DMS53 treated with DMSO at 0.1 percent for 48 hours (cell line): ENCODE measurements at regions not wholly inside any gene's neighbourhood (a gene's known extent, or its start where the extent isn't known, plus 50 kb on each side); places are given as distances from the start of the nearest gene placed in this dataset.

Experiments used
- DNase-seq: peaks from one replicate; lab custom pipeline; 2025; ENCODE audit not compliant: unreplicated experiment; lab: John Stamatoyannopoulos, UW

DNA sequence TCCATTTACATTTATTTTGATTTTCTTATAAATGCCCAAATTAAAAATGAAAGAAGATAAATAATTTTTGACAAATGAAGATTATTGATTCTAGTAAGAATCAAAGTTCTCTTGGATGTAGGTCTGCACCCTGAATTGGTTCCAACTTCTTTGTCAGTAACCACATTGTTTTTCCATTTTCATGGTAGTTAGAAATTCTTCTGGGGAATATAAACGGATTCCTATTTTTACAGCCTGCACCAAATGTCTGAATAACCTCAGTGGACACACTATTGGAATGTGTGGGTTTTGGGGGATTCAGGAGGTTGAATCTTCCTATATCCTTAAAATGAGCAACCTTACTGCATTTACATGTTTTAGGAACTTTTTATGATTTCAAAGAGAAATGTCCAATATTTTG is 1085.3 kb upstream of the MAP3K7 start:
- DNase-seq: no peak

DNA sequence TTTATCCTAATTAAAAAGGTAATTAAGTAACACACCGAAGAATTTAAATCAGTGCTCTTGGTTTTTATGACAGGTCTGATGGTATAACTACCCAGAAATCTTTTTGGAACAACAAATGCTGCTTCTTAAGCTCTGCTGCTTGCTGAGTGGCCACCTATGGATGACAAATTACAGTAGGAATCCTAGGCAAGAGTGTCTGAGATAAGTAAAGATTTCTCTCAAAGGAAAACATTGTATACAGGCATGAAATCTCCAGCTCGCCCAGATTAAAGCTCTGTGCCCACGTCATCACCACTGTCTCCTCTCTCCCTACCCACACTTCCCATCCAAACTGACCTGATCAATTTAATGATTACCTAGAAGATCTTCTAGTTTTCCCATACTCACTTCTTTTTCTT is 1083.0 kb upstream of the MAP3K7 start:
- DNase-seq: no peak

DNA sequence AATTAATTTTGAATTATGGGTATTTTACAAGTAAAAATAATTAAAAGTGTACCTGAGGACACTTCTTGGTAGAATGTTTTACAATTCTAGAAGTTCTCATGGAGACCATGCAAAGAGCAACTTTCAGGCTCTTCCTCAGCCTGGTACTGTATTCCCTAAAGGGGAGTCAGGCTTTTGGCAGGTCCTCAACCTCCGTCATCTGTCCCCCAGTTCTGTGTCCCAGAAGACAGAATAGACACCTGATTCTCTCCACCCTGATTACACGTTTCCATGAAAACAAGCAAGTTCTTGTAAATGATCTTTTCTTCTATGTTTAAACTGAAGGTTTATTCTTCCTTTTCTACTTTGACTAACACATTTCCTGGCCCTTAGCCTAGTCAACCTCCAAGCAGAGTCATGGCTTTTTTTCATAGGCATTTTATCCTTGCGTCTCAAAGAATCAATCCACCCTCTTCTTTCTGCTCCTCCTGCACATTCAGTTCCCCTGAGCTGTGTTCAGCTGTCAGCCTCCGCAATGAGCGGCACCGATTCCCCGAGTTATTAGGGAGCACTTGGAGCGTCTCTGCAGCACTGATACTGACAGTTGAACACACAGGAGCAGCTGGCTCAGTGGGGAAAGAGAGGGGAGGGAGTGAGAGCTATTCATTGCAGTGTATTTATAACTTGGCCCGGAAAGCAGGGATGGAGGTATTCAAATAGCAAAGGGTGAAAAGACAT is 1082.4 kb upstream of the MAP3K7 start:
- DNase-seq: no peak

DNA sequence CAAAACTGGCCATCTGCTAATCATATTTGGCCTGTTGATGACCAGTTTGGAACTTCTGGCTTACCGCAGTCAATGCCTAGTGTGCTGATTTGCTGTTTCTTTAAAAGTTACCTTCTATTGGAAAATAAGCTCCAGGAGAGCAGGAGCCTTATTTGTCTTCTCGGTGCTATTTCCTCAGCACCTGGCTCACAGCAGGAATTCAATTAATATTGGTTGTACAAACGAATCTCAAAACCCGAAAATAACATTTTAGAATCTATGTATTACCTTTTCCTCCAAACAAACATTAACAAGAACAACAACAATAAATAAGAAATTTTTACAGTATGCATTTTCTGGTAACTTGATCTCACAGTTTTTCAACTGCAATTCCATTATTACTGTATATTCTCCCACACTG is 1080.7 kb upstream of the MAP3K7 start:
- no peak for DNase-seq

DNA sequence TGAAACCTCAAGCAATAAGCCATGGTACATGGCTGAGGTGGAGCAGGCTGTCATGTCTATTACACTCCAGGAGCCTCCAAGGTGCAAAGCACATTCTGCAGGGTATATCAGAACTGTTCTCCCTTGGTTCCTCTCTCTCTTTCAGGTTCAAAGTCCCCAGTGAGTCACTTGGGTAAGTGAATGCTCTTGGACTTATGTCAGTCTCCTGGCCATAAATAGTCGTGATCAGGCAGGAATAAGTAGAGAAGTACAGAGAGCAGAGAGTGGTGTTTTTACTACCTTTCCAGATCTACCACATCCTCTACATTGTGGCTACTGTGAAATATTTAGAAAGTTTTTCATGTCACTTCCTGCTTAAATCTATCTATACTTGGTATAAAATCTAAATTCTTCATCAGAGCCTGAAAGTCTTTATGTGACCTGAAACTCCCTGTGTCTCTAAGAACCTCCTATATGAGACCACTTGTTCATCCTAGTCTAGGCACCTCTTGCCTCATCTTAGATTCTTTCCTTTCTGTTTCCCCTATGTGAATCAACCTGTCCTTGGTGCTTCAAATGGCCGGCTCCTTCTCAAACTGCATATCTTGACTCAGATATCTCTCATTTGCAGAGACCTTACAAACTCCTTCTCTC is 1077.6 kb upstream of the MAP3K7 start:
- DNase-seq: no peak

DNA sequence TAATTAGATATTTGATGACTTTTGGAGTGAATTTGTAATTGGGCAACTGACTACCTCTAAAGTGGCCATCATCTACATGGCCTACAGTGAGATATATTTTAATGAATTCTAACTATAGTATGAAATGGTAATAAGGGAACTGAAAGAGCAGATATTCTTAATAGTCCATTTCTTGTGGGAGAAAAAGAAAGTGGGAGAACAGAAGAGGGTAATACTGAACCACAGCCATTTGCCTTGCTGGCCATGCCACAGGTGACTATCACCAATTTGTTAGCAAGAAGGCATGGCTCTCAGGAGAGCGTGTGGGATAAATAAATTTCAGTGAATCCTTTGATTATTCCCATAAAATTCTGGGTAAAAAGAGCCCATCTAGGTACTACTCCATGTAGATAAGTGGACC is 1074.0 kb upstream of the MAP3K7 start:
- no peak for DNase-seq

DNA sequence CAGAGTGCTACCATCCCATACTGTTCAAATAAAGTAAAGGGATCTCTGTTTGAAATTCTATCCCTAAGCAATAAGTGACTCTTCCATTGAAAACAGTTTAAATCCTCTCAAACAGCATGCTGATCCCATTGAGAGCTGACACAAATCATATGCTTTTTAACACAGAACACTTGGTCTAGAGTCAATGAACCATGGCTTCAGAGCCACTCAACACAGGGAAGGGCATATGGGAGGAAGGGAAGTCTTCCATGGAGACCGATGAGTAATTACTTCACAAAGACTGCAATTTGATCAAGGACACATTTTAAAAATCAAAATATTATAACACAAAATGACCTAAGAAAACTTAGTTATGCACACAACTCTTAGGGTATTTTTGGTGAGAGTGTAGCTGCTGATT is 1073.0 kb upstream of the MAP3K7 start:
- peak; percentile 85 for DNase-seq

DNA sequence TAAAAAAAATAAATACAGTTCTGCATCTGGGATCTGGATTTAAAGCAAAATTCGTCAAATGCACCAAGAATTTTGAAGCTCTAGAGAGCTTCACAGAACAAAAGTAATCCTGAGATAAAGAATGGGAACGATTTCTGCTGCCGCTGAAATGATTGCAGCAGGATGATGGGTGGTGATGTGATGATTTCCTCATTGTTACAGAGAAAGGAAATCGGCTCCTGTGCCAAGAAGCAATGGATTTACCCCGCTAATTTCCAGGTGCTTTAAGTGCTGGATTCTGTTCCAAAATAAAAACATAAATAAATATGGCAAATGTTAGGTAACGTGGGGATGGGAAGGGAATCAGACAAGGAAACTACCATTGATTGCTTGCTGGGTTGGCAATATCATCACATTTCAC is 1067.9 kb upstream of the MAP3K7 start:
- DNase-seq: no peak

DNA sequence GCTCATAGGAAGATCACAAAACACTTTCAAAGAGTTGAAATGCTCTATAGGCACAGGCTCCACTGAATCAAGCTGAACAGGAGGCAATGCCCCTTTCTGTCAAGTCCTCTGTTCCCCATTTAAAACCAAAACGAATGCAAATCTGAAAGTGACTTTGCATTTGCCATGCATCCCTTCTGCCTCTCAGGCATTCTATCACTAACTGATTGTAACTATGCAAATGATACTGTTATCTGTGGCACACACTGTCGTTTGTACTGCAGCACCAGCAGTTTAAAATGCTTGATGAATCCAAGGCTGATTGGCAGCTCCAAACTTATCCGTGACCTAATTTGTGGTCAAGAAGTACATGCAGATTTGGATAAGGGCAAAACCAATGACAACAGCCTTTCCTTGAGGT is 1067.5 kb upstream of the MAP3K7 start:
- no peak for DNase-seq

DNA sequence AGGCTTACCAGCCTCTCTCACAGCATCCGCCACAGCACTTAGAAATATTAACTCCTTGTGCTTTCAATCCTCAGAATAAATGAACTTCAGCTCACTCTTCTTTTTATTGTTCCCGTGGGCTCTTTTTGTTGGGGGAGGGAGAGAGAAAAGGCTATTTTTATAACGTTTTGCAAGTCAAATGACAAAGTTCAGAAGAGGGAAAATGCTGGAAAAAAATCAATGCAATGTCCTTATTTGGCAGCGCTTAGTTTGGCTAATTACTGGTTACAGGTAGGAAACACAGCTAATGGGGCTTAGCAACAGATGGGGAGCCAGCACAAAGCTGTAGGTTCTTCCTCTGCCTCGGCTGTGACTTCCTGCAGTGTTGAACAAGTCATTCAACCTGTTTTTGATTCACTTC is 1067.0 kb upstream of the MAP3K7 start:
- DNase-seq: no peak

DNA sequence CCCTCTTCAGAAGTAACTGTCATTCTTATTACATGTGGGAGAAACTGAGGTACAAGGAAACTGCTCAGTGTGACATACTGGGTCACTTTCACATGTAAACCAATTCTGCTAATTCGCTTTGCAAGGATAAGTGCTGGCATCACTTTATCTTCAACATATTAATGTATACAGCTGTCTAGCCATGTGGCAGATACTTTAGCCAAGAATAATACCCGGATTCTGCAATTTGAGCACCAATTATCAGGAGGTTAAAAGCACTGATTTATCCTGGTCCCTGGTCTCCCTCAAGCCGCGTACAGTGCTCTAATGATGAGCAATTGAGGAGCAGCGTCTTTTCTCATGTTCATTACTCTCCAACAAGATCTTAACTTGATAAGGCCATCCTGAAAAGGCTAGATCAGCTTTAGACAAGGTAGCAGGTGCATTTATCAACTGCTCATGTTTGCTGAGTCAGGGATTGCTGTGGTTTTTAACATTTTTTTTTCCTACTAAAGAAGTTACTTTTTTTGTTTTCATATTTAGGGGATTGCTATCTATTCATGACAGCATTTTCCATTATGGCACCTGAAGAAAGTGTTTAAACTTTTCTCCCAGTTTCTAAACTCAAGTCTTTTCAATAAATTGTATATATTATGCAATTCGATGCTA is 1066.3 kb upstream of the MAP3K7 start:
- DNase-seq: no peak

DNA sequence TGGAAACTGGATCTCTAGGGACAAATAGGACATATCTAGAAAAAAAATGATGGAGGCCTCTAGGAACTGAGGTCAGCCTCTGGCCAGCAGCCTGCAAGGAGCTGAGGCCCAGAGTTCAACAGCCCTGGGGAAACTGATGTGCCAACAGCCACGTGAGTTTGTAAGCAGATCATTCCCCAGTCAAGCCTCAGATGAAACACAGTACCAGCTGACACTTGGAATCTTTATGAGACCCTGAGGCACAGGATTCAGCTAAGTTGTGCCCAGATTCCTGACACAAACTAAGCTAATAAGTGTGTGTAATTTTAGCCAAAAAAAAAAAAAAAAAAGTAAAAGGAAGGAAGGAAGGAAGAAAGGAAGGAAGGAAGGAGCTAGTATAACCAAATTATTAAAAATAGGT is 1059.8 kb upstream of the MAP3K7 start:
- no peak for DNase-seq

DNA sequence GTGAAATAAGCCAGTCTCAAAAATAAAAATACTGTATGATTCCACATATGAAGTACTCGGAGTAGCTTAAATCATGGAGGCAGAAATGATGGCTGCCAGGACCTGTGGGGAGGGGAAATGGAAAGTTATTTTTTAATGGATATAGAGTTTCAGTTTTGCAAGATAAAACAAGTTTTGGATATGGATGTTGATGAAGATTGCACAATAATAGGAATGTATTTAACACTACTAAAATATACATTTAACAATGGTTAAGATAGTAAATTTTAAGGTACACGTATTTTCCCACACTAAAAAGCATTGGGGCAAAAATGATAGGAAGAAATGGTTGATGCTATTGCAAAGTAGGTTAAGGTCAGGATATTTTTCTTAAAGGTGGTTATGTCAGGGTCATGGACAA is 1058.9 kb upstream of the MAP3K7 start:
- DNase-seq: no peak

DNA sequence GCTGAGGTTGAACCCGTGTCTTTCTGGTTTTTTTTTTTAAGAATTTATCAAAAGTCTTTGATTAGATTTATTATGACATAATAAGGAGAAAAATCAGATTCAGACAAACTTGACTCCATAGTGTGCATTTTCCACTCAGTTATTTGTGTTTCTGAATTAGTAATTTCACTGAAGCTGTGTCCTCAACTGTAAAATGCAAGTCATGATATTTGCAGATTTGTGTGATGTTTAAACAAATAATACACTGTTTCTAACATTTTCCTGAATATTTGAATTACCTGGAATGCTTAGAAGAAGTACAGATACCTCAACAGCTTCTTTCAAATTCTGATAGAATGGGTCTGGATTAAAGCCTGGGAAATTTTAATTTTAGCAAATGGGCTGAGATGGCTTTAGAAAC is 1050.3 kb upstream of the MAP3K7 start:
- DNase-seq: no peak

DNA sequence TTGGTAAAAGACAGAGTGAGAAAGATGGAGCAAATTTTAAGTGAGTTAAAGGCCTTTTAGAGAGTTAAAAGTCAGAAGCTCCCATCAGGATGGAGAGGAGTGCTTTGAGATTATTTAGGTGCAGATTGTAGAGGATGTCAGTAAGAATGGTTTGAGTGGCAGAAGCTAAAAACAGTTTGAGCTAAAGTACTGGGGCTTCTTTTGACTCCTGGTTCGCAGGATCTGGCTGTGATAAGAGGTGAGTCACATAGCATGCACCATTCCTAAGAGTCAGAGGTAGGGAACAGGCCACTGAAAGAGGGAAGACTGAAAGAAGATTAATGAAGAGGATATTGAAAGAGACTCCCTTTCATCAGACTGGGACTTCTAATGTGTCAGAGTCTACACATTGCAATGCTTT is 1047.9 kb upstream of the MAP3K7 start:
- DNase-seq: no peak

DNA sequence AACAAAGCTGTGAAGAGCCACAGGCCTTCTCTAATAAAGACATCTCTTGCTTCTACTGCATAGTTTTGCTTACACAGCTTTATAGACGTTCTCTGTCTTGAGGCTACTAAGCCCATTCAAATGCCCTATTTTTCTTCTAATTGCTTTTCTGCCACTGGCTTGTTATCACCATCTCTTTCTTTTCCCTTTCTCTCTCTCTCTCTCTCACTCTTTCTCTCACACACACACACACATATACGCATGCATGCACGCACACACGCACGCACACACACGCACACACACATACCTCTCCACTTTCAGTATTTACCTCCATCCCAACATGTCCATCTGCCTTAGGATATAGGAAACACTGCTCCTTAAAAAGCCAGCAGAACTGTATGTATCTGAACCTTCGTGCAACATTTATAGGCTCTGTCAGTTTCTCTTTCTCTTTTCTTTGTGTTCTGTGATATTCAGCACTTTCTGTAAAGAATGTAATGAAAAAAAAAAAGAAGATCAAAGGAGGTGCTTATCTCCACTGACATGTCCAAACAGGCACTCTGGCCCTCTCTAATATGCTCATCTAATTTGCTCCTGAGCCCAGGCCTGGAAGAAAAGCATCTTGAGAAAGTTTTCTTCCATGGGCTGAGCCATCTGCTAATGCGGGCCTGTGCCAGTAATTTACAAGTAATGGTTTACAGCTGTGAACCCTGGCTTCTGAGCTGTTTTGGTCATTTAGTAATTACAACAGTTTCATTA is 1046.7 kb upstream of the MAP3K7 start:
- DNase-seq: no peak

DNA sequence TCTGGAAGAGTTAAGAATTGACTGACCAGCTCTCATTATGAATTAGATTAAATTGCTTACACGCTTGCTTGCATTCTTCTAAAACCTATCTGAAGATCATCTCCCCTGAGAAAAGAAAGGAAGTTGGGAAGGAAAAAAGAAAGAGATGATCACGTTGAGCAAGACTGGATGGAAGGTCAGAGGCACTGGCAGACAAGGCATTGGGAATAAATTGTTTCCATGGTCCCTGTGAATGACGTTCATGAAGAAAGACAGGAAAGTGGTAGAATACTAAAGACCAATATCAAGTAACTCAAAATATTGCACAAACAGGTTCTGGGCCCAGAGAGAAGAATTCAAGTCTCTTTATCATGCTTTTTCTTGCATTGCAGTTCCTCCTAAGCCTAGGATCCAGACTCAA is 1045.4 kb upstream of the MAP3K7 start:
- DNase-seq: no peak

DNA sequence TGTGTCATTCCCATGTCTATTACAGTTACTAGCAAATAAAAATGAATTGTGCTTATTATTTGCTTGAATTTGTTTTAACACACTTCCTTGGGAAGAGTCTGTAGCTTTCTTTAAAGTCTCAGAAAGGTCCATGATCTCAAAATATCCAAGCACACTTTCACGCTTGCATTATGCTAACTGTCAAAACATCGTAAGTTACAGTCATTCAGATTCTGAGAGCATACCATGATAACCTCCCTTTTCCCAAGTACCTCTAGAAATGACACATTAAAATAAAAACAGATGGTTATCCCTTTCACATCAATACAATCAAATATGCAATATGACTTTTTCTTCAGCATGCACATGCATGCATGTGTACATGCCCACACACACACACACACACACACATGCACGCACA is 1044.4 kb upstream of the MAP3K7 start:
- no peak for DNase-seq

DNA sequence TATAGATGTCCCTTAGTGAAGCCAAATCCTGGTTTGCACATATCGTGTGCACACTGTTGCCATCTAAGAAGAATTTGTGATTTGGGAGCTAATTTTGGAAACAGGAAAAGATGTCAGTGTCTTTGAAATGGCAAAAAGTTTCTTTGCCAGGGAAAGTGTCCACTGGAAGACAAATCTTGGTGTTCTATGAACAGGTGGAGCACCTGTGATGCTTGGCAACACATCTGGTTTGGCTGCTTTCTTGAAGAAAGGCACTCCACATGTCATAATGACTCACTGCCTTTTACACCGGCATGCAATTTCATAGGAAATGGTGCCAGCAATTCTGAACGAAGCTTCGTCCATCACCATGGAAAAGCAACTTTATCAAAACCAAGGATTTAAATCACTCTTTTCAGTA is 1040.0 kb upstream of the MAP3K7 start:
- no peak for DNase-seq

DNA sequence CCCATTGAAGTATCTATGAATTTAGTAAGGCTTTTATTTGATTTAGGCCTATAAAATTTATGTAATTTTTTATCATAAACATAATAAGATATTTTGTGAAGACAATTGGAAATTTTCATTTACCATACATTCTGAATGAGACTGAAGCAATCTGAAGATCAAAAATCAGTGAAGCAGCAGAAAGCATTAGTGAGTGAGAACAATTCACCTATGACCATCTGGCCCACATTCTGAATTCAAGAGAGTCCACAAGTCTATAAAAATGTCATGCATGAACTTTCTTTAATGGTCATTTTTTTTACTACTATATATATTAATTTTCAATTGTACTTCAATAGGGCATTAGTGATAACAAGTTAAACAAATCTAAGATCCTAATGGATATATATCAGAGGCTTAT is 1026.6 kb upstream of the MAP3K7 start:
- DNase-seq: no peak

DNA sequence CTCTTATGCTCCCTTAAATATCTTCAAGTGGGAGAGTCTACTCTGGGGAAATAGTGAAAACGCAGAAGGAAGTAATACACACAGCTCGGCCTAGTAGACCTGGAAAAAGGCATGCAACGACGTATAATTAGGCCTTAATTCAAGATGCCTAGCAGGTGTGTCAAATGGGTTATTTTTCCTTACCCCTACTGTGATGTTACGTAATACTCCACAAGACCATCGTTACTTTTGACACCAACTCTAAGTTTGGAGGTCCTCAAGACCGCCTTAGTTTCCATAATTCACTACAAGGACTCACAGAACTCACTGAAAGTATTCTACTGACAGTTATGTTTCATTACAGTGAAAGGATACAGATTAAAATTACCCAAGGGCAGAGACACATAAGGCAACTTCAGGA is 1024.3 kb upstream of the MAP3K7 start:
- no peak for DNase-seq

DNA sequence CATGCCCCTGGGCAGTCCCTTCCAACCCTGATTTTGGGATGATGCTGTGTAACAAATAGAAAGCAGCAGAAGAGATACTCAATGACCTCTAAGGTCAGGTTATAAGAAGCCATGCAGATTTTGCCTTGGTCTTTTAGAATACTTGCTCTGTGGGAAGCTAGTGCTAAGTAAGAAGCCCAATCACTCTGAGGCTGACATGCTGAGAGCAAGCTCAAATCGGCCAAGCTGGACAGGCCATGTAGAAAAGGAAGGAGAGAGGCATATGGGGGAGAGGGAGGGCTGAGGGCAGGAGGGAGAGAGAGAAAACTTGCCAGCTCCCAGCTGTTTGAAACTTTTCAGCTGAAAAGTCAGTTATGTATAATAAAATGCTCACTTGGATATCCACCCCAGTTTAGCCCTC is 1021.6 kb upstream of the MAP3K7 start:
- no peak for DNase-seq
